IPS DF 19.7 (cell line): ENCODE measurements at regions not wholly inside any gene's neighbourhood (a gene's known extent, or its start where the extent isn't known, plus 50 kb on each side); places are given as distances from the start of the nearest gene placed in this dataset.

Experiments used
- DNase-seq: peaks from one replicate; pipeline ENCODE4 v3.0.0-alpha.2; 2013; ENCODE audit warnings: low read depth, low spot score

DNA sequence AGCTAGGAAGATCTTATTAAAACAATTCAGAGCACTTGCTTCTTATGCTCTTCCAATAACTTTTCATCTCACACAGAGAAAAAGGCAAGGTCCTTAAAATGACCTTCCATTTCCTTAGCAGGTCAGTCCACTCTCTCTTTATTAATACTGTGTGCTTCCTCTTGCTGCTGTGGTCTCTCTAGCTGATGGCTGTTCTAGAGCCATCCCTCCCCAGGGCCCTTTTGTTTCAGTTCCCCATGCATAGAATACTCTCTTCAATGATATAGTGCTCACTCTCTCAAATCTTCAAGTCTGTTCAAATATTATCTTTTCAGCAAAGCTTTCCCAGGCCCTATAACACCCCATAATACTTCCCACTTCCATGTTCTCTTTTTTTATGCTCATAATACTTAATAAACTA is 469.3 kb downstream of the METTL4 start:
- DNase-seq = no peak

DNA sequence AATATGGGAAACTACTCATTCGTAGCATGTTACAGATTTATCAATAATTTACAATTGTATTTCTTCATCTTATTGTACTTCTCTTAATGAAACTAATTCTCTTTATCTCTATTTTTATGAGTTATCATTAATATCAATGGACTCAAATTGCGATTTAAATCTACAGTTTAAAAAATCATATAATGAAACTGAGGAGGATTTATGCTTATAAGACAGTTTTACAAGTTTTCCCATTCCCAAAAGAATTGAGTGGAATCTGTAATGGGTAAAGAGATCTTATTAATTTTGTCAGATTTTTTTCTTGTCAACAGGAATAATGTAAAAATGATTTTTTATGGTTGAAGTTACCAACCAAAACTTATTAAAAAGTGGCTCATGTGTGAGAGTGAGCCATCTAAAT is 468.0 kb downstream of the METTL4 start:
- DNase-seq = no peak

DNA sequence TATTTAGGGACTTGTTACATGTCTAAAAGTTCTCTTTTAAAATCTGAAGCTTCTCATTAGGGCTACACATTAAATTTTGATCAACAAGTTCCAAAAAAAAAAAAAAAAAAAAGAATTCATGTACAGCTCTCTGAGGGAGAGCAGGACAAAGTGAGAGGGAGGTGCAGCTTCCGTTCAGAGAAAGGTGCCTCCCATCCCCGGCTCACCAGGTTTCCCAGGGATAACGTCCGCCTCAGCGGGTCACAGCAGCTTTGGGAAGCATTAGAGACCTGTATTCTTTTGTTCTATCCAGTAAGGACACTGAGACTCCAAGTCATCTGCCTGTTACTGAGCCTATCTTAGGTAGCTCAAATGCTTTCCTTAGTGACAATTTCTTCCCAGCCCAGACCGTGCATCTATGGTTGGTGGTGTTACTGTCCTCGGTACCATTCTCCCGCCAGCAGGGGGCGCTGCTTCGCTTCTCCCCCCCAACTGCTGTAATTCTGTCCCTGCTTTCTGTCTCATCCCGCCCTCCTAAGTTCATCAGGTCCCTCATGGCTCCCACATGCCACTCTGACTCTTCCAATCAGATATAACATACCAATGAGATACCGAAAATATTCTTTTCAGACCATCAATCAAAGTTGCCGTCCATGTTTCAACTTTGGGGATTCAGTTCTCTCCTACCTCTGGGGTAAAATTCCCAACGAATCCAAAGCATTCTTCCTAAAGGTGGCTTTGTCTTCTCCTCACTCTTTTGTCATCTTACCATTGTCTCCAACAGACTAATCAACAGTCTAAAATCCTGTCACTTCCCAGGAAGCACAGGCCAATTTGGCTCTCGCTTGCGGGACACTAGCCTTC is 466.5 kb downstream of the METTL4 start:
- no peak for DNase-seq

DNA sequence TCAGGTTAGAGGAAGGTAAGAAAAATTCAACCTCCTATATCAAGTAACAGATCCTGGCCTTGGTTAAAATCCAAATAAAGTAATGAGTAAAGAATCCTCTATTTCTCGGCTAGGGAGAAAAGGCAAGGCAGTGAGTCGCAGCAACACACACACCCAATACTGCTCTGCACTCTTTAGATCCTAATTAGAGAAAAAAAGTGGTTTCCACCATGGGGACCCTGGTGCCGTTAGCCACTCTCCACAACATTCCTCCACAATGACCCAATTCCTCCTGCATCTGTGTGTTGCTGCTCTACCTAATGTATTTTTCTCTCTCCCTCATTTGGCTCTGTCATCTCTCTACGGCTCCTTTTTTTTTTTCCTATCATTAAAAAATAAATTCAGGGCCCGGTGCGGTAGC is 462.7 kb downstream of the METTL4 start:
- DNase-seq = no peak

DNA sequence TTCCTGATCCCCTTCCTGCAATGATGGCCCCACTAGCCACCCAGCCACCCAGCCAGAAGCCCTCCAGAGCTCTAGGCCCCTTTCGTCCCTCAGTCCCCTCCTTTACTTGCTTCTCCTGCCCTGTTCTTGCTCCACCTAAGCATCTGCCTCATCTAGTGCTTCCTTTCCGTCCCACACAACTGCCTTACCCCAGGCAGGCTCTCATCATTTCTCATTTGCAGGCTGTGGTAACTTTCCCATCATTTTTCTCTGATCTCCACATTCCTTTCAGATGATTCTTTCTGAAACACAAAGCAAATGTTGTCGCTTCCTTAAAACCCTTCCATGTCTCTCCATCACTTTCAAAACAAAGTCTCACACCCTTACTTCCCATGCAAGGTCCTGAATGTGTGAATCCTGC is 459.8 kb downstream of the METTL4 start:
- no peak for DNase-seq

DNA sequence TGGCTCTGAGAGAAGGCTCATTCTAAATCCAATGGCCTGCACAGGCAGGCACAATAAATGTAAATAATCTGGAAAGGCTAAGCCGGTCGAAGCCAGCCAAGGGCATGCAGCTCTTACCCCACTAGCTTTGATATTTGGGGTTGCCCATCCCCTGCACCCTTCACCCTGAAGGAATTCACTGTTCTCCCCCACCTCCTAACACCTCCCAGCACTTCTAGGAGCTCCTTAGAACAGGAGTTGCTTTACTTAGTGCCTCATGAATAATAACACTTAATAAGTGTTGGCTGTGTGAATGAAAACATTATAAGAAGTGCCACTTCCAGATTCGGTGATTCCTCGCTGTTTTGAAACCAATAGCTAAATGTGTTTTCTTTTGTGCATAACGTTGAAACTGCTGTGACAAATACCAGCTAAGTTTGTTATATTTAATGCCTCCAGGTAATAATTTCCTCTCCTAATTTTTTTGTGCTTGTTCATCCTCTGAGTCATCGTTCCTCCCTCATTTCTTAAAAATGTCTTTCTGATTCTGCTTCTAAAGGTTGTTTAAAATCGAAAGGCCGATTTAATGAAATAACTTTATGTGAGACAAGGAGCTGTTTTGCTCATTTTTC is 458.8 kb downstream of the METTL4 start:
- no peak for DNase-seq

DNA sequence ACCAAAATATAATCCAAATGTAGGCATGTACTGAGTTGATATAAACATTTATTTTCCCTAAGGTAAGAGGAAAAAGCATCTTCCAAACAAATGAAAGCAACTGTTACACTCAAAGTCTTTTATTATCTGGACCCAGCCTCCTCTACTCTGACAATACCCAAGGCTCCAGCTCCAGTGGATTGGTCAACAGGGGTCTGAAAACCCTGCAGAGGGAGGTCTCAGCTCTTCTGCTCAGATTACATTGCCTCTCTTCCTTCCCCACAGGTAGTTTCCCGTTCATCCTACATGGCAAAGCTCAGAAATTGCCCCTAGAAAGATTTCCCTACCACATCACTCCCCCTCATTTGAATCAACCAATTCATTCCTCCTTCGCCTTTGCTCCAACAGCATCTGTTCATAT is 457.0 kb downstream of the METTL4 start:
- DNase-seq = no peak

DNA sequence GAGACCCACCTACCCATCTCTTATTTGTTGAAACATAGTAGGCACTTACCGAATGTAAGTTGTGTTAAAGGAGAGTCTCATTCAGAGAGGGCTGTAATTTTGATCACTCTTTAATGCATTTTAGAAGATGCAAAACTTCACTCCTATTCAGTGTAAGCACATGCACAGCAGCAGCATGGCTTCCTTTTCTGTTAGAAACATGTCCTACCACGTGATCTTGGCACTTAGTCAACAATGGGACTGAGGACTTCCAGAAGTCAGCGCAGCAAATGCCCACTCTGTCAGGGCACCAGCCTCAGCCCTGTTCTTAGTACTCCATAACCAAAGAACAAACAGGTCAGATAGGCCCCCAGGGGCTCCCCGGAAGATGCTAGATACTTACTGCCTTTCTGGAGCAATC is 456.5 kb downstream of the METTL4 start:
- DNase-seq = no peak

DNA sequence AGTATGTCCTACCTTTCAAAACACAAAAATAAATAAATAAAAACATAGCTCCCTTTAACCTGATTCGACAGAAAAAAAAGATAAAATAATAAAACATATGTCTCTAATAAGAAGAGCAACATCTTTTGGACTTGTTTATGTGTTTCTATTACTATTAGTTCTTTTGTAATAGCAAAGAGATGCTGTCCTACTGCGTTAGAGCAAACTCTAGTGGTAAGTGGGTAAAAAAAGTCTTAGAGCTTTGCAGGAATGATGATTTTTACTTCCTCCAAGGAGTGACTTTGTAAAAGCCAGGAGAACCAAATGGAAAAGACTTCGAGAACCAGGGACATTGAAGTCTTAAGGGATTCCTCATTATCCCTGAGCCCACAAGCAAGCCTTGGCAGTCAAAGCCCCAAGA is 450.1 kb downstream of the METTL4 start:
- no peak for DNase-seq

DNA sequence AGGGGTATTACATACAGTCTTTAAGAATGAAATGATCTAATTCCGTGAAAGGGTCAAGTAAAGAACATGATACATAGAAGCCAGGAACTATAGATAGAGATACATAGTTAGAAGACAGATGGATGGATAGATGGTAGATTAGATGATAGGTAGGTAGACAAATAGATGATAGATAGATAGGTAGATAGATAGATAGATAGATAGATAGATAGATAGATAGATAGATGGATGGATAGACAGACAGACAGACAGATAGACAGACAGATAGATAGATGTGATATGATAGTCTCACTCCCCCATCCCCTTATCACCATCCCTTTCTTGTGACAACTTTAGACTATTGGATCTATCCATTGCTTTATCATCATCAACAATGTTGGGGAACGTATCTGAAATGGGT is 448.2 kb downstream of the METTL4 start:
- no peak for DNase-seq

DNA sequence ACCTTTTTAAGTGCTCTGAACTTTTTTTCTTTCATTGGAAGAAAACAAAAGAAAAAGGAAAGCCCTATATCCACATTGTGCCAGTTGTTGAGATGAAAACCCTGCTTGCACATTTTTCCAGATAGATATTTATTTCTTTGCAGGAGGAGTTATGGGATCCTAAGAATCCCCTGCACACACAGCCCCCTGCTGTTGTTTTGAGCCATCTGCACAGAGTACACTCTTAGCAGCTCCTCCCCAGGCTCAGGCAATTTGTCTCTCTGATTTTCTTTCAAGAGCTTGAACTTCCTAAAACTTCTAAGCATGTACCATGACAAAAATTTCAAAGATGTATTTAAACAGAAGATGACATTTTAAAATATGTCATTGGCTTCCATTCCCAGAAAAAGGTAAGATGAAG is 436.9 kb downstream of the METTL4 start:
- no peak for DNase-seq

DNA sequence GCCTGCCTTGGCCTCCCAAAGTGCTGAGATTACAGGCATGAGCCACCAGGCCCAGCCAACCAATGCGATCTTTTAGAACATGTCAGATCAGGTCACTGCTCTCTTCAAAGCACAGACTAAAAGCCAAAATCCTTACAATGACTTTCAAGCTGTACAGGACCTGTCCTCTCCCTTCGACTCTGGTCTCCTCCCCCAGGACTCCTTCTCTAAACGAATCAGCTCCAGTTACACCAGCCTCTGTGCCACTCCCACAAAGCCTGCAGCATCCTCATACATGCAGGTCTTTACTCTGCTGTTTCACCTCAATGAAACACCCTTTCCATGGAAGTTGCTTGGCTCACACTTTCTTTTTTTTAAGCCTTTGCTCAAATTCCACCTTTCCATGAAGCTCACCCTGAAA is 436.0 kb downstream of the METTL4 start:
- no peak for DNase-seq

DNA sequence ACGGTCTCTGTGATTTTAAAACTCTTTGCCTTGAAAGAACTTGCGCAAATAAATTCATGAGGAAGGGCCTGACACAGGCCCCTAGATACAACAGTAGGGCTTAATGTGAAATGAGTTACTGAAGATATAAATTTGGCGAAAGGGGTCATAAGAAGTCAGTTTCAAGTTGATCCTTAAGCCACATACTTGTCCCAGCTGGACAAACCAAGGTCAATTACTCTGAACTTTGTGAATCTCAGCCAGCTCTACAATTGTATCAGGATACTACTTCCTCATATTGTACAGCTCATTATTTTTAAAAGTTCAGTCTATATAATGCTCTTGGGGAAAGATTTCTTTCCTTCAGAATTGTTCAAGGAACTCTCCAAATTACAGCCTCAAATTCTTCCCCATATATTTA is 432.8 kb downstream of the METTL4 start:
- DNase-seq = no peak

DNA sequence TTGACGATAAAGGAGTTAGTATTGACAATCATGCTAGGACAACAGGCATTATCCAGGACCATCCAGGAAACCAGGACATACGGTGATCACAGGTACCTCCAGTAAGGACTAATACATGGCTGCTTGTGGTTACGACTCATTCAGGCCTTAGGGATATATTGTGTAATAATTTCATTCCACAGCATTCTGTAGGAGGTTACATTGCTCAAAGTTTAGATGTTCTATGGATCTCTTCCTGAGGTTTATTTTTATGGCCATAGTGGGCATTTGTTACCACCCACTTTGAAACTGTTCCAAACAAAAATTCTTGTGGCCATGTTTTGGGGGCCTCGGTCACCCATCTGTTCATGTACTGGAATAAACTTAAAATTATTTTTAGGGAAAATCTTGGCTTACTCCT is 431.6 kb downstream of the METTL4 start:
- DNase-seq = no peak

DNA sequence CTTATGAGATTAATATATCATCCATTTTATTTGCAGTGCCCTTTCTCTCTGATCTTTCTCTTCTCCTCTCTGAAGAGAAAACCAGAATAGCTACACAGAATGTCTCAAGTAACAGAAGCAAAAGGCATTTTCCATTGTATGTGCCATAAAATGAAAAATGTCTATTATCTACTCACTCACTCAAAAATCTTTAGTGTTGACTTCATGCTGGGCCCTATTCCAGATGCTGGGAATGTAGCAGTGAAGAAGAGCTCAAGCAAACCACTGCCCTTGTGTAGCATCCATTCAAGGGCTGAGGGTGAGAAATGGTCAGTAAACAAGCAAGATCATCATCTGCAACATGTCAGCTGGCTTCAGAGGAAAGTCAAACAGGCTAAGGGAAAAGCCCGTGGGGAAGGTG is 427.7 kb downstream of the METTL4 start:
- no peak for DNase-seq

DNA sequence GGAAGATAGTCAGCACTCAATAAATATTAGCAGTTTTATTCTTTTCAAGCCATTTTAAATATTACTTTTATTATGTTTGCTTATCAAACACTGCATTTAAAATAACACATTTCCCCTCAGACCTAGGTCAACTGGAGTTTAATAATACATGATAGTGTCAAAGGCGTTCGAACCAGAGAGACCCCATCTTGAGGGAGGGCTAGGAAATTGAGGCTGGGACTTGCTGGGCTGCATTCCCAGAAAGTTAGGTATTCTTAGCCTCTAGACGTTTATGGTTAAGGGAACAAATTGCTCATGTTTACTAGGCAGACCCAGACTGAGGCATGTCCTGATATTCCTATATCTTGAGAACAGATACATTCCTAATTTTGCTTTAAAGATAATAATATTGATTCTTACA is 426.5 kb downstream of the METTL4 start:
- DNase-seq = no peak

DNA sequence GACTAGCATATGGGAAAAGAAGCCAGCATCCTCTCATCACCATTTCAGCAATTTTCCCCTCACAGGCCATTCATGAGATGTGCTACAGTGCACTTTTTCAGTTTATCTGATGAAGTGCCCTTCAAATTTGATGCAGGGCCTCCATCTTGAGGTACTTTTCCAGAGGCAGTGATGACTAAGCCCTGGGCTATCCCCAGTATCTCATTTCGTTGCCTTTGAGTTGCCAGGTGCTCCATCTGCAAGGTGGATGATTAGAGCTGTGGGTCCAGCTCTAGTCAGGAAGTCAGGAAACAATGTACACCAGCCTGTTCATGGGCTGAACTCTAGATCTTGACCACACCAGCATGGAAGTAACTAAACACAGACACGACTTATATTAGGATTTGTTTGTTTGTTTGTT is 425.2 kb downstream of the METTL4 start:
- DNase-seq = no peak

DNA sequence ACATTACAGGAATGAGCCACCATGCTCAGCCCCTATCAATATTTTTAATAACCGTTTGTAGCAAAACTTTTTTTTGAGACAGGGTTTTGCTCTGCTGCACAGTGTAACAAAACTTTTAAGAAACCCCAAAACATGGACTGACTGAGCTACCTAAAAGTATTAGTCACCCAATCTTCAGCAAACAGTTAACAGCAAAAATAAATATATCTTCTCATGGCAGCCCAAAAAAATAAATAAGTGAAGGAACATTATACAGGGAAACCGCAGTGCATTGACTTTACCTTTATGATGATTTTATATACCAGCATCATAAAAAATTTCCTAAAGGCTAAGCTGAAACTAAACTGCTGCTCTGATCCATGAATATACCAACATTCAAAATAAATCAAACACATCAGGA is 424.6 kb downstream of the METTL4 start:
- no peak for DNase-seq

DNA sequence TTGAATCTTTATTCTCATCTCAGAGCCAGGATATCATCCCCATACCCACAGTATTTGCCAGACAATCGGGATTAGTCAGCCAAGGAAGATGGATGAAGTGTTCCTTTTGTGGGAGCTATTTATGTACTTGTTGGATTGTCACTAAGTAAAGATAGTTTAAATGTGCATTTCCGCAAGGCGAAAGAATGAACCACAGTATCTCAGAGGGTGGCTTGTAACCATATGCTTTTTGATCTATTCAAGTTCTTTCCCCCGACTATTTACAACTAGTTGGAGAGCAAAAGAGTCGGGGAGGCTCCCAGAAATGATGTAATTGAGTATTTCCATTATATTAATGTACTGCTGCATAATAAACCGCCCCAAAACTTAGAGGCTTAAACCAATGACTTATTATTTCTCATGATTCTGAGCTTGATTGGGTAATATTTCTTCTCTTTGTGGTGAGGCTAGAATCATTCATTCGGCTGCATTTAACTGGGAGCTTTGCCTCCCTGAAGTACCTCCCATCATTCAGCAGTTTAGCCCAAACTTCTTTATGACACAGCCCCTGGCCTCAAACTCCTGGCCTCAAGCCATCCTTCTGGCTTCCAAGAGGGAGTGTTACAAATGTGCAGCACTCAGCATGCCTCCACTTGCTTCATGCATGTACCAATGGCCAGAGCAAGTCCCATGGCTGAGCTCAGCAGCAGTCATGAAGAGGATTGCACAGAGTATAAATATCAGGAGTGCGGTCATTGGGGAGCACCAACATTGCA is 423.7 kb downstream of the METTL4 start:
- no peak for DNase-seq

DNA sequence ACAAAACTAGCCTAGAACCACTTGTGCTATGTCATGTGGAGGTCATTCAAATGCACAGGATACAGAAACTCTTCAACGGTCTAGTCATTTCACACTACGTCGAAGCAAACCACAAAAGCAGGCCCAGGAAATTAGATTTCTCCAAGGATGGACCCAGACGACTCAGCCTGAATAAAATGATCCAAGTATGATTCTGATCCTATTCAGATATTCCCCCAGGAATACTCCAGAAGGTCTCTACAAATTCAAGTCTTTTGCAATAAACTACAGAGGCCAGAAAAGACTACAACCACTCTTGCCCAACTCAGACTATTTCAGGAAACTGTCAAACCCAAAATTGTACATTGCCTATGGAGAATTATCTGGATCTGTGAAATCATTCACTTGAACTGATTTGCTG is 422.5 kb downstream of the METTL4 start:
- DNase-seq = no peak

DNA sequence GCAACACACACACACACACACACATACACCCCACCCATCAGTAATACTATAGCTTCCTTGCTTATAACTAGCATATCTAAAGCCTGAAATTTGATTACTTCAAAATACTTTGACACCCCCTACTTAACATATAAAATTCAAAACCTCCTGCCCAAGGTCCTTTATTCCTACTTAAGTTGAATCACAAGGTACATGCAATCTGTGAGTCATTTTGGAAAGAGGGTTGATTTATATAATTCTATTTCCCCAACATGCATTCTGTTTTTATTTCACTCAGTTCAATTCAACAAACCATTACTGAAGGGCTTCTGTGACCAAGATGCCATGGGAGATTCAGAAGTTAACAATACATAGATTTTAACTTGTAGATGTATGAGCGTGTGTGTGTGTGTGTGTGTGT is 420.7 kb downstream of the METTL4 start:
- no peak for DNase-seq

DNA sequence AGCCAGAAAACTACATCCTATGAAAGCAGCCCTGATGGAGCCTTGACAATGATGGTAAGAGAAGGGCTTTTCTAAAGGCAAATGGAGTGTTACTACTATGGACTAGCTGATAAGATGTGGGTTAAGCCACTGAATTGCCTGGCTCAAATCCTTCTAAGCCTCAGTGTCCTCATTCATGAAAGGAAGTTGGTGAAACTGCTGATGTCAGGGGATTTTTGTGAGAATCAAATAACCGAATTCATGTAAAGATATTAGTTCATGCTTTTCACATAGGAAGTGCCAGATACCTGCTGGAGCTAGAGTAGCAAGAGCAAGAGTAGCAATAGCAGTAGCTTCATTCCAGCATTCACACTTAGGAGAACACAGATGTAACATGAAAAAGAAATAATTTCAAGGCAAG is 417.0 kb downstream of the METTL4 start:
- no peak for DNase-seq
